ENCODE measurements at regions not wholly inside any gene's neighbourhood (a gene's known extent, or its start where the extent isn't known, plus 50 kb on each side); places are given as distances from the start of the nearest gene placed in this dataset.

DNA sequence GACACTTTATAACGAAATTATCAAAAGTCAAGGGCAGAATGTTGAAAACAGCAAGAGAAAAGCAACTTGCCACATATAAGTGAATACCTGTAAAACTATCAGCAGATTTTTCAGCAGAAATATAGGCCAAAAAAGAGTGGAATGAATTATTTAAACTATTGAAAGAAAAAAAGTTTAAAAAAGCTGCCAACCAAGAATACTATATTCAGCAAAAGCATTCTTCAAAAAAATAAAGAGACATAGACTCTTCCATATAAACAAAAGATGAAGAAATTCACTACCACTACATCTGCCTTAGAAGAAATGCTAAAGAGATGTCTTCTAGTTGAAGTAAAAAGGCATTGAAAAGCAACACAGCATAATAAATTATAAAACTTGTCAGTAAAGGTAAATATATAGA is 80.6 kb upstream of the CPNE8 start:
- TF ChIP-seq POLR2AphosphoS5 (IDR thresholded peaks at IDR 0.05; ENCODE audit: borderline replicate concordance, low read depth, low read length) (no peak), EZH2 (IDR thresholded peaks at IDR 0.05) (no peak)

Data from SK-N-MC (cell line).